Calu3 (cell line): ENCODE measurements at regions not wholly inside any gene's neighbourhood (a gene's known extent, or its start where the extent isn't known, plus 50 kb on each side); places are given as distances from the start of the nearest gene placed in this dataset.

Experiments used
- BruUV-seq: library from RNA; stranded (reverse); fragments of 400-500 nt; replicated peaks from 2 replicates; lab custom pipeline; 2021; lab: Mats Ljungman, UMichigan
- CTCF ChIA-PET: fragments of 300-600 bp; sonication (Branson Sonifier 250); formaldehyde crosslinking; loops from one replicate; lab custom pipeline; 2022; ENCODE audit warnings: antibody characterized with exemption; lab: Charles Lee
- DNase-seq: peaks from one replicate; pipeline ENCODE4 v3.0.0; 2022
- H3K27ac Mint-ChIP-seq: one replicate; pipeline ENCODE4 v1.8.0; 2022; ENCODE audit warnings: mixed read lengths; ENCODE audit not compliant: unreplicated experiment
- H3K27me3 Mint-ChIP-seq: one replicate; pipeline ENCODE4 v1.8.0; 2022; ENCODE audit warnings: mixed read lengths; ENCODE audit not compliant: unreplicated experiment
- H3K36me3 Mint-ChIP-seq: one replicate; pipeline ENCODE4 v1.8.0; 2022; ENCODE audit warnings: mild to moderate bottlenecking, moderate library complexity, mixed read lengths; ENCODE audit not compliant: insufficient read depth, unreplicated experiment
- H3K4me1 Mint-ChIP-seq: one replicate; pipeline ENCODE4 v1.8.0; 2022; ENCODE audit warnings: mild to moderate bottlenecking, low read depth, mixed read lengths; ENCODE audit not compliant: unreplicated experiment
- H3K4me3 Mint-ChIP-seq: one replicate; pipeline ENCODE4 v1.8.0; 2022; ENCODE audit warnings: mild to moderate bottlenecking, low read depth, moderate library complexity, mixed read lengths; ENCODE audit not compliant: unreplicated experiment
- H3K9me3 Mint-ChIP-seq: one replicate; pipeline ENCODE4 v1.8.0; 2022; ENCODE audit warnings: low read depth, mixed read lengths; ENCODE audit not compliant: unreplicated experiment
- CTCF ChIP-seq: fragments of 200-600 bp; IDR thresholded peaks from one replicate; pipeline ENCODE4 v1.8.0; 2022; ENCODE audit warnings: antibody characterized with exemption; ENCODE audit not compliant: unreplicated experiment
- intact Hi-C: fragments of 100-400 bp; cut with micrococcal nuclease; formaldehyde crosslinking; loops from one replicate; pipeline ENCODE4 v1.10.0; 2022; ENCODE audit not compliant: unreplicated experiment

GRCh38 chr10:121678631-121679174 is 80.5 kb upstream of the FGFR2 start:
- BruUV-seq, result no TSS peak
- intact Hi-C loops, result no loop called here
- Mint-ChIP-seq H3K9me3 (no peaks in the 10 kb centered on the region), H3K4me1 (no peaks in the 10 kb centered on the region), H3K36me3 (no peaks in the 10 kb centered on the region), H3K4me3 (no peak overlapping the region), H3K27ac (no peak overlapping the region), H3K27me3 (peaks cover 27% of the 10 kb centered on the region)
- no peak for TF ChIP-seq CTCF
- no peak for DNase-seq
- CTCF ChIA-PET, result no interaction called here

GRCh38 chr10:121677880-121678279 is 79.6 kb upstream of the FGFR2 start:
- Mint-ChIP-seq H3K4me3 (no peak overlapping the region), H3K27me3 (peaks cover 30% of the 10 kb centered on the region), H3K27ac (no peak overlapping the region), H3K36me3 (no peaks in the 10 kb centered on the region), H3K4me1 (no peaks in the 10 kb centered on the region), H3K9me3 (no peaks in the 10 kb centered on the region)
- BruUV-seq, result no TSS peak
- CTCF ChIA-PET, result no interaction called here
- intact Hi-C loops, result no loop called here
- no peak for TF ChIP-seq CTCF
- no peak for DNase-seq

- no peaks in the 10 kb centered on the region for H3K36me3 Mint-ChIP-seq
- no TSS peak for BruUV-seq
- H3K4me3 Mint-ChIP-seq, result no peak overlapping the region
- H3K27ac Mint-ChIP-seq, result no peak overlapping the region
- no peaks in the 10 kb centered on the region for H3K4me1 Mint-ChIP-seq
- no peak for TF ChIP-seq CTCF
- intact Hi-C loops, result no loop called here
- CTCF ChIA-PET, result interaction anchor here (0.6 kb wide), 1 partner anchor 350 kb away, joined by 4 read pairs; no protein-coding TSS in a partner anchor
- no peaks in the 10 kb centered on the region for H3K9me3 Mint-ChIP-seq
- DNase-seq, result no peak
- peaks cover 28% of the 10 kb centered on the region for H3K27me3 Mint-ChIP-seq
These were observed 77.1 kb upstream of the FGFR2 start for GRCh38 chr10:121675344-121675743.

- H3K27ac Mint-ChIP-seq, result no peak overlapping the region
- DNase-seq, result no peak
- intact Hi-C loops, result no loop called here
- no peak for TF ChIP-seq CTCF
- BruUV-seq, result no TSS peak
- H3K36me3 Mint-ChIP-seq, result no peaks in the 10 kb centered on the region
- H3K9me3 Mint-ChIP-seq, result no peaks in the 10 kb centered on the region
- CTCF ChIA-PET, result interaction anchor here (0.6 kb wide), 1 partner anchor 350 kb away, joined by 4 read pairs; no protein-coding TSS in a partner anchor
- no peaks in the 10 kb centered on the region for H3K4me1 Mint-ChIP-seq
- no peak overlapping the region for H3K4me3 Mint-ChIP-seq
- H3K27me3 Mint-ChIP-seq, result peaks cover 25% of the 10 kb centered on the region
These were observed 76.6 kb upstream of the FGFR2 start for GRCh38 chr10:121674885-121675284.
